ENCODE measurements at regions not wholly inside any gene's neighbourhood (a gene's known extent, or its start where the extent isn't known, plus 50 kb on each side); places are given as distances from the start of the nearest gene placed in this dataset.

GRCh38 chr2:139079311-139079710 lies 299.1 kb upstream of the NXPH2 start:
- no peak for DNase-seq (ENCODE audit: low spot score)
- no peak for ATAC-seq

- no peak for DNase-seq (ENCODE audit: low spot score)
- no peak for ATAC-seq
Measured at GRCh38 chr2:139078376-139078775, 298.2 kb upstream of the NXPH2 start.

- DNase-seq (ENCODE audit: low spot score) = no peak
- no peak for ATAC-seq
Measured at GRCh38 chr2:139077099-139077737, 297.0 kb upstream of the NXPH2 start.

GRCh38 chr2:139067874-139068273 lies 287.7 kb upstream of the NXPH2 start:
- no peak for DNase-seq (ENCODE audit: low spot score)
- ATAC-seq = no peak

- ATAC-seq = no peak
- DNase-seq (ENCODE audit: low spot score) = no peak
Measured at GRCh38 chr2:139067072-139067471, 286.9 kb upstream of the NXPH2 start.

DNA sequence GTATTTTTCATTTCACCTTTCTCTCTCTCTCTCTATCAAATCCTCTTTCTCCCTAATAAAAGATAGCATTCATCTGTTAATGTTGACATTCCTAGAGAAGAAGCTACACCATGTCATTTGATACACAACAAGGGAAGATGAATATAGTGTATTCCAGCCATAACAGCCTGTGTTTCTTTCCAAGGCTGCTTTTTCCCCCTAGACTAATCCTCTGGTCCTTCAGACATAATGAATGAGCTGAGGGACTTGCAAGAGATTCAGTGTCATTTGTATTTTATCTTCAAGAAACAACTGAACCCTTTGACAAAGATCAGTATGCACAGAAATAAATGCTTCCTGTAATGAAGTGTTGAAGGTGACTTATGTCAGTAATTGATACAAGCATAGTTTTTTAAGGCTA lies 284.0 kb upstream of the NXPH2 start:
- DNase-seq (ENCODE audit: low spot score) (no peak), ATAC-seq (no peak)

- DNase-seq (ENCODE audit: low spot score) = no peak
Measured at GRCh38 chr2:139059617-139060016, 279.4 kb upstream of the NXPH2 start.

DNA sequence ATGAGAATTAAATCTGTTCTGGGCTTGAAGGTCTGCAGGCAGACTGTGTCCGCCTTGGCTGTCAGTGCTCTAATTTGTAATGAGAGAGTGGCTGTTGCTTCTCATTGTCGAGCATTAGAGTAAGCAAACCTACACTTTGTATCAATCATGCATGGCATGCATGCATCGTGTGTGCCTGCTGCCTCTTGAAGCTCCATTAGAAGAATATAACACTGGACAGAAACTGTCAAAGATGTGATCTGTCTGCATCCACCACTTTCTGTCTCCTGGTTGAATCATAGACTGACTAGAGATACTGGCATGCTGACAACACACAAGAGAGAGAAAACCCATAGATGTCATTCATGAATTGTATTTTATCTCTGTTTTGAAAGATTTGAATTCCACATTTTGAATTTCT lies 275.0 kb upstream of the NXPH2 start:
- ATAC-seq (no peak), DNase-seq (ENCODE audit: low spot score) (no peak)

More at GRCh38 chr2:139059617-139060016, 279.4 kb upstream of the NXPH2 start:
- ATAC-seq = no peak

GRCh38 chr2:139048017-139048416 lies 267.8 kb upstream of the NXPH2 start:
- no peak for DNase-seq (ENCODE audit: low spot score)
- no peak for ATAC-seq

DNA sequence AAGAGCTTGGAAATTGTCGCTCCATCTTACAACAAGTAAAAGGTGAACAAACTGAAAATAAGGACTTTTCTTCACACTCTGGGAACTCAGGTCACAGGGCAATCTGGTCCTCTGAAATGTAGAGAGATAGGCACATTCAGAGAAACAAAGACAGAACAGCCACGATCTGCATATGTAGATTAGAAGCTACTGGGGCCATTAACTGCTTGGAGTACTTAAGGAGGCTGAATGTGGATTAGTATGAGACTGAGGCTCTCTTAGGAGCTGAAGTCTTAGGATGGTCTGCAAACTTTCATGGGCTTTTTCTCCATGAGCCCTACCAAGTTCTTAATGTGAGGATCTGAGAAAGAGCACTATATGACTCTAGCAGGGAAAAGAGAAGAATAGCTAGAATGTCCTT lies 265.3 kb upstream of the NXPH2 start:
- no peak for DNase-seq (ENCODE audit: low spot score)
- no peak for ATAC-seq

DNA sequence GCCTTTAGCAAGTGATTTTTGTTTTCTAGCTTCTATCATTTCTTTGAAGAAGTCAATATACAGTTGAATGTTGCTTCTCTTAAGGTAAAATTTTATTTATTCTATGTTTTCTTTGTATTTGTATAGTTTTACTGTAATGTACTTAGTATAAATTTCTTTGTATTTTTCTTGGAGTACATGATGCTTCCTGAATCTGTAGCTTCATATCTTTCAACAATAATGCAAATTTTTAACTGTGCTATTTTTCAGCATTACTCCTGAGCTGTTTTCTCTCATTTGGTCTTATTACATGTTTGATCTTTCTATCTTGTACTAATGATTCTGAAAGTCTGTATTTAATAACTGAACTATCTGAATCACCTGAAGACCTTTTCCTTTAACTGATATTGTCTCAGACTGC lies 253.9 kb upstream of the NXPH2 start:
- ATAC-seq (no peak), DNase-seq (ENCODE audit: low spot score) (no peak)

- DNase-seq (ENCODE audit: low spot score) (no peak), ATAC-seq (no peak)
Measured at GRCh38 chr2:139033300-139033699, 253.1 kb upstream of the NXPH2 start.

GRCh38 chr2:139031722-139032121 lies 251.5 kb upstream of the NXPH2 start:
- DNase-seq (ENCODE audit: low spot score) = no peak
- ATAC-seq = no peak

- DNase-seq (ENCODE audit: low spot score) (no peak), ATAC-seq (no peak)
Measured at GRCh38 chr2:139020287-139020686, 240.1 kb upstream of the NXPH2 start.

GRCh38 chr2:139018252-139018651 lies 238.1 kb upstream of the NXPH2 start:
- ATAC-seq (no peak), DNase-seq (ENCODE audit: low spot score) (no peak)

- DNase-seq (ENCODE audit: low spot score) = no peak
- no peak for ATAC-seq
Measured at GRCh38 chr2:139007130-139007529, 226.9 kb upstream of the NXPH2 start.

DNA sequence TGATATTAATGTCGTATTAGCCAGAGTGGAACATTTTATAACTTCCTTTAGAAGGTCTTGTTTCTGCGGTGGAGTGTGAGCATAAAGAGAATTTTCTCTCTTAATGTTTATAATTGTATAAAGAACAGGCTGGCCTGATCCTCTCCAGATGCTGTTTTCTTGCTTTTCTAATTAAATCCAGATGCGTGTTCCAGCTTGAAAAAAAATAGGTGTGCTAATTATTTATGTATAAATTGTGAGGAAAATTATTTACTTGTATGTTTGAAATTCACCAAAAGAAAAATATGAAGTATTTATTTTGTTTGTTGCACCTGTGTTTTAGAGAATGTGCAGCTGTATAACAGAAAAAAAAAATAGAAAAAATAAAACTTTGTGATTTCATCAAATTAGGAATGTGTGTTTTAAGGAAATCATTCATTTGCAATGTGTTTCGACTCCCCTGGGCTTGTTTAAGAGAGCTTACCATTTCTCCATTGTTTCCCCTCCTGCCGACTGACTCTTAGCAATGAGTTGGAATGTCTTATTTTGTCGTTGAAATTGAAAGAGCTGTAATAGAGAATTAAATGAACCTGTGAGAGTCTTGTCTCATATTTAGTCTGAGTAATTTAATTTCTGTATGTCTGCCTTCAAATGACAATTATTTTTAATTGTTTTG lies 220.1 kb upstream of the NXPH2 start:
- no peak for DNase-seq (ENCODE audit: low spot score)
- ATAC-seq = no peak

GRCh38 chr2:138997856-138998517 lies 217.8 kb upstream of the NXPH2 start:
- no peak for DNase-seq (ENCODE audit: low spot score)
- ATAC-seq = no peak

DNA sequence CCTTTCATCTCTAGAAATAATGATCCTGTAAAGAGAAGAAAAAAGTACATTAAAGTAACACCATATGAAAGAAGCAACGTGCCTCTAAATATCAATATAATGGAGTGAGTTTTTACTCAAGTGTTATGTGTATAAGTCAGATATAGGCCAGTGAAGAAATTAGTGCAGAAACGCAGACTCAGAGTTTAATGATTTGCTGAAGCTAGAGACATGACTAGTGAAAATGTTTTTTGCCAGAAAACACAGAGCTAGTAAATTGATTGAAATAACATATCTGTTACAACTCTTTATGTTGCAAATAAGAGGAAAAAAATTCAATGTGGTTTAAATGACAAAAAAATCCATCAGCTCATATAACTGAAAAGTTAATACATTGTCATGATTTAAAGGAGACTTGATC lies 217.2 kb upstream of the NXPH2 start:
- ATAC-seq (no peak), DNase-seq (ENCODE audit: low spot score) (no peak)

DNA sequence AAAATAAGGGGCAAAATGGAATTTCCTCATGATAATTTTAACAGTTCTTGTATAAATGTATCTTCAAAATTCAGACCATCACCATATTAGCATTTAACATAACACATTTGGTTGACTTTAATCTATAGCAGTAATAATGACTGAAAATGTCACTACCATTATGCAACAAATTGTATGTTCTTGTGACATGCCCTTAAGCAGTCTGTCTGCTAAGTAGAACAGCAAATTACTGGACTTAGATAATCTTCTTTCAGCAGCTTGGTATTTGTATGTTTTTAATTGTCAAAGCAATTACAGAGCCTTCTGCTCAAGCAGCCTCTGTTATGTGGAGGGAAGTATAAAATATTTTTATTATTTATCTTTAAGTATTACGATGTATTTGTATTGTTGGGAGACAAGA lies 214.3 kb upstream of the NXPH2 start:
- no peak for DNase-seq (ENCODE audit: low spot score)
- no peak for ATAC-seq

DNA sequence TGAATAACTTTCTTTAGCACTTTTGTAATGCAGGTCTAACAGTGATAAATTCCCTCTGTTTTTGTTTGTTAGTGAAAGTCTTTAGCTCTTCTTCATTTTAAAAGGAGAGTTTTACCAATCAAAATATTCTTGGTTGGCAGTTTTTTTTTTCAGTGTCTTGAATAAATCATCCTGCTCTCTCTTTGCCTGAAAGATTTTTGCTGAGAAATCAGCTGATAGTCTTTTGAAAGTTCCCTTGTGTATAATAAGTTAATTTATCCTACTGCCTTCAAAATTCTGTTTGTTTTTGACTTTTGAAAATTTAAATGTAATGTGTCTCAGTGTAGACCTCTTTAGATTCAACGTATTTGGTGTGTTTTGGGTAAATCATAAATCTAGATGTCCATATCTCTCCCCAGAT lies 205.7 kb upstream of the NXPH2 start:
- ATAC-seq (no peak), DNase-seq (ENCODE audit: low spot score) (no peak)

- ATAC-seq (no peak), DNase-seq (ENCODE audit: low spot score) (no peak)
Measured at GRCh38 chr2:138979131-138979785, 199.1 kb upstream of the NXPH2 start.

Measured in left lobe of liver (tissue), 2 donors.